ENCODE measurements at regions not wholly inside any gene's neighbourhood (a gene's known extent, or its start where the extent isn't known, plus 50 kb on each side); places are given as distances from the start of the nearest gene placed in this dataset.

DNA sequence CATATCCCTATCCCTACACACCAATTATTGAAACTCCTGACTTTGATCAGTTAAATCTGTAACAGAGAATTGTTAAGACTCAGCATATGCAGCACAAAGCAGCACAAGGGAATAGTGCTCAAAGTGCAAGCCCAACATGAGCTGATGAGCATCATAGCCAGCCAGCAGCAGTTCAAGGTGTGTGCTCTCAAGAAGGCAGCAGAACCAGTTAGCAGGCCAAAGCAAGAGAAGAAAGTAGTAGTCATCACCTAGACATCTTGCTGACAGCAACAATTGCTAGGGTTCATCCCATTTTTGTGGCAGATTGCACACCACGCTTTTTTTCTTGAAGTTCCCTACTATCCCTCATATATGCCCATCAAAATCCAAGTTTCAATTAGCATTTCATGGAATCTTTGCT, 478.3 kb downstream of the COL11A1 start:
- no peak for TF ChIP-seq CTCF (IDR thresholded peaks at IDR 0.05 in 2 of 3, conservative IDR thresholded peaks at IDR 0.05 in 1 of 3; ENCODE audit: control insufficient read depth in 2 of 3, extremely low read depth in 1 of 3, insufficient read depth in 1 of 3, low read depth in 3 of 3, low read length in 3 of 3)
- no peak for TF ChIP-seq SIN3A (IDR thresholded peaks at IDR 0.05; ENCODE audit: low read depth, low read length)
- TF ChIP-seq KDM1A (IDR thresholded peaks at IDR 0.05; ENCODE audit: borderline replicate concordance) = no peak
- no peak for TF ChIP-seq ZBTB11 (CRISPR knock-in tag; IDR thresholded peaks at IDR 0.05)
